Neural crest cell (in vitro differentiated cells): ENCODE measurements at regions not wholly inside any gene's neighbourhood (a gene's known extent, or its start where the extent isn't known, plus 50 kb on each side); places are given as distances from the start of the nearest gene placed in this dataset.
"Not testable (repeated sequence)": the region's sequence is repeated elsewhere in the genome, so short reads cannot be mapped to it uniquely, and the experiment has no call there.

Experiments
- DNase-seq: peaks from one replicate; pipeline ENCODE4 v3.0.0; 2021; ENCODE audit warnings: low read depth, mixed read lengths, low spot score
- H3K27ac Mint-ChIP-seq: one replicate; pipeline ENCODE4 v1.8.0; 2021; ENCODE audit warnings: mild to moderate bottlenecking, mixed read lengths; ENCODE audit not compliant: unreplicated experiment
- H3K27me3 Mint-ChIP-seq: 2 replicates; pipeline ENCODE4 v1.8.0; 2021; ENCODE audit warnings: low read depth, mild to moderate bottlenecking, mixed read lengths
- H3K36me3 Mint-ChIP-seq: 2 replicates; pipeline ENCODE4 v1.8.0; 2021; ENCODE audit warnings: low read depth, mild to moderate bottlenecking, mixed read lengths
- H3K4me1 Mint-ChIP-seq: 2 replicates; pipeline ENCODE4 v1.8.0; 2021; ENCODE audit warnings: mixed read lengths
- H3K4me3 Mint-ChIP-seq: one replicate; pipeline ENCODE4 v1.8.0; 2021; ENCODE audit warnings: mild to moderate bottlenecking, mixed read lengths
- H3K9me3 Mint-ChIP-seq: 2 replicates; pipeline ENCODE4 v1.8.0; 2021; ENCODE audit warnings: mixed read lengths
- TF ChIP-seq, protein P1 (sequence below): fragments of 200-600 bp; sonication (generic); conservative IDR thresholded peaks from 2 replicates; pipeline ENCODE4 v1.5.0; 2021; ENCODE audit warnings: antibody characterized with exemption, mild to moderate bottlenecking

DNA sequence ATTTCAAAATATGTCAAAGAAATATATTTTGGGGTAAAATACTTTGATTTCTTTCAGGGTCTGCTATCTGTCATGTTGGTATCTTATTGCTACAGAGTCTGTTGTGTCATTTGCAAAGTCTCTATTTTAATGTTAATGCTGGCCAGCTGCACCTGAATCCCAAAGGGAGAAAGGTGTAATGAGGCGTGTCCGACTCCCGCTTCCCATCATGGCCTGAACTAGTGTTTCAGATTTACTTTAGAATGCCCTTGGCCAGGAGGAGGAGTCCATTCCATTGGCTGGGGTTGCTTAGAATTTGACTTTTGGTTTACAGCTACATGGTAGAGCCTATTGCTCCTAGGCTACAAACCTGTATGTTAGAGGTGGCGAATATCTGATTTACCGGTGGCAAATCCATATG lies 69.3 kb downstream of the FAM50B start:
- DNase-seq: no peak
- Mint-ChIP-seq H3K36me3 (no peaks in the 10 kb centered on the region), H3K9me3 (peaks cover 12% of the 10 kb centered on the region), H3K27ac (no peak overlapping the region), H3K4me1 (no peaks in the 10 kb centered on the region), H3K4me3 (no peak overlapping the region), H3K27me3 (peaks cover 5% of the 10 kb centered on the region)
- TF ChIP-seq, protein P1, sequence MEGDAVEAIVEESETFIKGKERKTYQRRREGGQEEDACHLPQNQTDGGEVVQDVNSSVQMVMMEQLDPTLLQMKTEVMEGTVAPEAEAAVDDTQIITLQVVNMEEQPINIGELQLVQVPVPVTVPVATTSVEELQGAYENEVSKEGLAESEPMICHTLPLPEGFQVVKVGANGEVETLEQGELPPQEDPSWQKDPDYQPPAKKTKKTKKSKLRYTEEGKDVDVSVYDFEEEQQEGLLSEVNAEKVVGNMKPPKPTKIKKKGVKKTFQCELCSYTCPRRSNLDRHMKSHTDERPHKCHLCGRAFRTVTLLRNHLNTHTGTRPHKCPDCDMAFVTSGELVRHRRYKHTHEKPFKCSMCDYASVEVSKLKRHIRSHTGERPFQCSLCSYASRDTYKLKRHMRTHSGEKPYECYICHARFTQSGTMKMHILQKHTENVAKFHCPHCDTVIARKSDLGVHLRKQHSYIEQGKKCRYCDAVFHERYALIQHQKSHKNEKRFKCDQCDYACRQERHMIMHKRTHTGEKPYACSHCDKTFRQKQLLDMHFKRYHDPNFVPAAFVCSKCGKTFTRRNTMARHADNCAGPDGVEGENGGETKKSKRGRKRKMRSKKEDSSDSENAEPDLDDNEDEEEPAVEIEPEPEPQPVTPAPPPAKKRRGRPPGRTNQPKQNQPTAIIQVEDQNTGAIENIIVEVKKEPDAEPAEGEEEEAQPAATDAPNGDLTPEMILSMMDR: no peak

DNA sequence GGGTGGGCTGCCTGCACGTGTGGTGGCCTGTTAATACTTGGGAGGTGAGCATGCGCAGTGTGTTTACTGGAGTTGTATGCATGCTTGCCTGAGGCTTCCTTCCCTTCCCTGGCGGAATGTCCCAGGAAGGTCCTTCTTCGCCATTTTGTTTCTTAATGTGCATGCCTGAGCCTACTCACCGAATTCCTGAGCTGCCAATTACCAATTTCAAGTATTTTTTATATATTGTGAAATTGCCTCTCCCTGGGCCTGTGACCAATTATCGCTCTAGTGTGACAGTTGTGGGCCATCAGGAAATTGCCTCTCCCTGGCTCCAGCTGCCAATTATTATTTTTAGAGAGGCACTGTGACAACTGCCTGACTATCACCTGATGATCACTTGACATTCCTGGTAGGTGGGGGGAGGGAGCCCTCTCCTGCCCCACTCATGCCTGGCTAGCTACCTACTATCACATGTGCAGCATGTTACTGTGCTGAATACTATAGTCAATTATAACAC lies 70.0 kb downstream of the FAM50B start:
- peaks cover 12% of the 10 kb centered on the region for H3K9me3 Mint-ChIP-seq
- no peaks in the 10 kb centered on the region for H3K36me3 Mint-ChIP-seq
- no peak overlapping the region for H3K4me3 Mint-ChIP-seq
- peaks cover 3% of the 10 kb centered on the region for H3K27me3 Mint-ChIP-seq
- no peak overlapping the region for H3K27ac Mint-ChIP-seq
- TF ChIP-seq, protein P1: no peak
- DNase-seq: no peak
- no peaks in the 10 kb centered on the region for H3K4me1 Mint-ChIP-seq

DNA sequence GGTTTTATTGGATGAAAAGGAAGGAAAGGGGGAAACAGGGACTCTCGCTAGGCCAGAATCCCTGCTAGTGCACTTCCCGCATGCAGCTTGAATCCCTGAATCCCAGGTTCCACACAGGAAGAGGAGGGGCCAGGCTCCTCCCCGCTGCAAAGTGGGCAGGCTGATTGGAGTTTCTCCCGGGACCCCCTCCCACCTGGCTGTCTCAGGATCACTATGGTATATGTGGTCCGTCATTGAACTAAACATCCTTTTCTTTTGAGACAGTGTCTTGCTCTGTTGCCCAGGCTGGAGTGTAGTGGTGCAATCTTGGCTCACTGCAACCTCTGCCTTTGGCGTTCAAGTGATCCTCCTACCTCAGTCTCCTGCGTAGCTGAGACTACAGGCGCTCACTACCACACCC lies 70.7 kb downstream of the FAM50B start:
- no peaks in the 10 kb centered on the region for H3K4me1 Mint-ChIP-seq
- no peak for DNase-seq
- TF ChIP-seq, protein P1: no peak
- peaks cover 3% of the 10 kb centered on the region for H3K27me3 Mint-ChIP-seq
- no peak overlapping the region for H3K4me3 Mint-ChIP-seq
- H3K9me3 Mint-ChIP-seq: peaks cover 12% of the 10 kb centered on the region
- H3K27ac Mint-ChIP-seq: no peak overlapping the region
- H3K36me3 Mint-ChIP-seq: no peaks in the 10 kb centered on the region

DNA sequence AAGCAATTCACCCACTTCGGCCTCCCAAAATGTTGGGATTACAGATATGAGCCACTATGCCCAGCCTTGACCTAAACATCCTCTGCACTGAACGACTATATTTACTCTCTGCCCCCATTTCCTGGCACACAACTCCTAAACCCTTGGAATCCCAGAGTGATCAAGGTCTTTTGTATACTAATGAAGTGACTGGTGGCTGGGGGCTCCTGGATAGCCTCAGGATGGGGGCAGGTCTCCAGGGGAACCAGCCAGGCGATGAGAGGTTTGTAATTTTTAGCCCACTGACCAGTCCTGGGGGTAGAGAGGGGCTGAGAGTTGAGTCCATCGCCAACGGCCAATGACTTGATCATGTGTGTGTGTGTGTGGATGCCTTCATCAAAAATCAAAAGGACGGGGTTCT lies 71.1 kb downstream of the FAM50B start:
- Mint-ChIP-seq H3K9me3 (peaks cover 12% of the 10 kb centered on the region), H3K4me3 (no peak overlapping the region), H3K27ac (no peak overlapping the region), H3K36me3 (no peaks in the 10 kb centered on the region), H3K4me1 (peaks cover 2% of the 10 kb centered on the region), H3K27me3 (peaks cover under 1% of the 10 kb centered on the region)
- TF ChIP-seq, protein P1: no peak
- no peak for DNase-seq

DNA sequence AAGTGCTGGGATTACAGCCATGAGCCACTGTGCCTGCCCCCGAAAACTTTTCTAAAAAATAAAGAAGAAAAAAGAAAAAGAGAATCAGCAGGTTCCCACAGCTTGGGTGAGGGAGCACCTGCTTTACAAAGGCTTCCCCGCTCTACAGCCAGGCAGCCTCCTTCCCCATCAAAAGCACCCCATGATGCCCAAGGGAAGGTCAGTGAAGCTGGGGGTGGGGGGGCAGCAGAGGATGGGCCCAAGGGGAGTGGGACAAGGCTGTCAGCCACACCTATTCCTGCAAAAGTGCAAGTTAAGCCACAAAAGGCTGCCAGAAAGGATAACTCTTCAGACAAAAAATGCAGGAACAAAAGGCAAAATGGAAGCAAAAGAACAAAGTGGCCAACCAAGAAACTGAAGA lies 72.5 kb downstream of the FAM50B start:
- DNase-seq: no peak
- peaks cover 3% of the 10 kb centered on the region for H3K4me1 Mint-ChIP-seq
- H3K27me3 Mint-ChIP-seq: no peaks in the 10 kb centered on the region
- TF ChIP-seq, protein P1: no peak
- peak overlapping the region; percentile 1 for H3K27ac Mint-ChIP-seq
- peaks cover 12% of the 10 kb centered on the region for H3K9me3 Mint-ChIP-seq
- no peaks in the 10 kb centered on the region for H3K36me3 Mint-ChIP-seq
- H3K4me3 Mint-ChIP-seq: no peak overlapping the region

DNA sequence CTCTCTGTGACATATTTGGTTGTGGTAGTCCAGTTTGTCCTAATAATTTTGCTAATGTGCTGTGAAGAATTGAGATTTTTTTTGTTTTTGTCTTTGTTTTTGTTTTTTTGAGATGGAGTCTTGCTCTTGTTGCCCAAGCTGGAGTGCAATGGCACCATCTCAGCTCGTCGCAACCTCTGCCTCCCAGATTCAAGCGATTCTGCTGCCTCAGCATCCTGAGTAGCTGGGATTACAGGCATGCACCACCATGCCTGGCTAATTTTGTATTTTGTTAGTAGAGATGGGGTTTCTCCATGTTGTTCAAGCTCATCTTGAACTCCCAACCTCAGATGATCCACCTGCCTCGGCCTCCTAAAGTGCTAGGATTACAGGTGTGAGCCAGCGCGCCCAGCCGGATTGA lies 73.4 kb downstream of the FAM50B start:
- H3K27ac Mint-ChIP-seq, H3K4me1 Mint-ChIP-seq, H3K9me3 Mint-ChIP-seq, DNase-seq, H3K36me3 Mint-ChIP-seq, H3K27me3 Mint-ChIP-seq, H3K4me3 Mint-ChIP-seq: not testable (repeated sequence)

DNA sequence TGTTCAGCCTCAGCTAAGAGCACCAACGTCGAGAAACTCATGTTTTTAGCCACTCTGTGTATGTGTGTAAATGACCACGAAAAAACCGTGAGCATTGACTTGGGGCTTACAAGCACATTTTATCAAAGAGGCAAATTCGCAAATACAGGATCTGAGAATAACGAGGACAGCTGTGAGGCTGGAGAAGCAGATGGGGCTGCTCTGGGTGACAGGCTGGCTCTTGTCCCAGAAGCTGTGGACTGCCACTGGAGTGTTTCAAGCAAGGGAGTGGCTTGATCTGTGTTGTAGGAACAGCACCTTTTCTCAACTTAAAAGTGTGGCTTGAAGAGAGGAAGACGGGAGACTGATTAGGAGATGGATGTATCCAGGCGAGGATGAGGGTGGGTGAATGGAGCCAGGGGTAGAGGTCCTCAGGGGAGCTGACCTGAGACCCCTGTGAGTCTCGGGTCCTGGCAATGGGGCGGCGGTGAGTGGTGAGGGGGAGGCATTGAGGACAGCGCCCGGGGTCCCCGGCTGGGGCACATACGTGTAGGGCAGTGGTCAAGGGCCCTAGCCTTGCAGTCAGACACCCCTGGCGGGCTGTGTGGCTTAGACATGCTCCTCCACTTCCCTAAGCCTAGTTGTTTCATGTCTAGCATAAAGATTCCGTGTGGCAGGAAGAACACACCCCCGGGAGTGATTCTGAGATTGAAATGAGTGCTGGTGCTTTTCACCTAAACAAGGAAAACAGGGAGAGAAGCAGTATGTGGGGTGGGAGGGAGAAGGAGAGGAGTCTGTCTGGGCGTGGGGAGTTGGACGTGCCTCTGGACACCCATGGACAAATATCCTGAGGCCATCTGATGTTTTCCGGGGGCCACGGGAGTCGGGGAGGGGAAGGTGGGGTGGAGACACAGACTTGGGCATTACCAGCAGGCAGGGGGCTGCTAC lies 76.3 kb downstream of the FAM50B start:
- not testable (repeated sequence) for H3K27me3 Mint-ChIP-seq, H3K4me1 Mint-ChIP-seq, H3K4me3 Mint-ChIP-seq, H3K27ac Mint-ChIP-seq, H3K9me3 Mint-ChIP-seq, DNase-seq, H3K36me3 Mint-ChIP-seq
